ENCODE measurements at regions not wholly inside any gene's neighbourhood (a gene's known extent, or its start where the extent isn't known, plus 50 kb on each side); places are given as distances from the start of the nearest gene placed in this dataset.
"Not testable (repeated sequence)": the region's sequence is repeated elsewhere in the genome, so short reads cannot be mapped to it uniquely, and the experiment has no call there.

- no peak for DNase-seq
Observed at GRCh38 chr5:72586788-72587530, 79.7 kb upstream of the ZNF366 start.

GRCh38 chr5:72584466-72584865 lies 77.3 kb upstream of the ZNF366 start:
- no peak for DNase-seq

- not testable (repeated sequence) for DNase-seq
Observed at GRCh38 chr5:72579290-72579689, 72.1 kb upstream of the ZNF366 start.

GRCh38 chr5:72572236-72572765 lies 65.1 kb upstream of the ZNF366 start:
- no peak for DNase-seq

- no peak for DNase-seq
Observed at GRCh38 chr5:72569408-72569944, 62.3 kb upstream of the ZNF366 start.

GRCh38 chr5:72566746-72567145 lies 59.5 kb upstream of the ZNF366 start:
- DNase-seq, result no peak

GRCh38 chr5:72565513-72566289 lies 58.5 kb upstream of the ZNF366 start:
- no peak for DNase-seq

- no peak for DNase-seq
Observed at GRCh38 chr5:72562717-72563116, 55.5 kb upstream of the ZNF366 start.

- no peak for DNase-seq
Observed at GRCh38 chr5:72561148-72561972, 54.1 kb upstream of the ZNF366 start.

GRCh38 chr5:72559866-72560766 lies 52.9 kb upstream of the ZNF366 start:
- DNase-seq, result no peak

GRCh38 chr5:72558383-72558782 lies 51.2 kb upstream of the ZNF366 start:
- no peak for DNase-seq

GRCh38 chr5:72558046-72558336 lies 50.8 kb upstream of the ZNF366 start:
- no peak for DNase-seq

GRCh38 chr5:72557167-72558045 lies 50.2 kb upstream of the ZNF366 start:
- DNase-seq, result no peak

Measured in NCI-H510A treated with DMSO at 0.1 percent for 48 hours (cell line).